H1 (cell line): ENCODE measurements at regions not wholly inside any gene's neighbourhood (a gene's known extent, or its start where the extent isn't known, plus 50 kb on each side); places are given as distances from the start of the nearest gene placed in this dataset.

Experiments
- CTCF ChIA-PET: fragments of 300-600 bp; sonication (Branson Sonifier 250); formaldehyde crosslinking; loops from one replicate; lab custom pipeline; 2021; ENCODE audit not compliant: partially characterized antibody; lab: Charles Lee
- POLR2A ChIA-PET: fragments of 300-600 bp; sonication (Branson Sonifier 250); formaldehyde crosslinking; loops from one replicate; lab custom pipeline; 2021; ENCODE audit warnings: inconsistent platforms; ENCODE audit not compliant: partially characterized antibody; lab: Charles Lee
- DNase-seq, 2 experiments: peaks; one replicate each; pipeline versions ENCODE4 v3.0.0 to v3.0.0-alpha.2; 2010 to 2022; ENCODE audit warnings: low spot score in 2 of 2, low read depth in 1 of 2, mixed read lengths in 1 of 2
- FAIRE-seq: peaks from 2 replicates; lab custom pipeline; 2011; peaks lifted over from hg19 to GRCh38; lab: Jason Lieb, UNC
- H2AFZ ChIP-seq: 2 replicates; pipeline ENCODE4 v1.8.1; 2012; ENCODE audit warnings: low read length, inconsistent platforms
- H2AK5ac ChIP-seq: 2 replicates; pipeline ENCODE4 v1.6.1; 2013; ENCODE audit warnings: low read depth, low read length
- H2BK120ac ChIP-seq: replicated peaks from 2 replicates; pipeline ENCODE3; 2013; ENCODE audit warnings: low read depth, low read length, inconsistent platforms
- H2BK12ac ChIP-seq: 2 replicates; pipeline ENCODE4 v1.6.1; 2013; ENCODE audit warnings: low read depth, low read length
- H2BK15ac ChIP-seq: 2 replicates; pipeline ENCODE4 v1.6.1; 2013; ENCODE audit warnings: low read length
- H2BK20ac ChIP-seq: 2 replicates; pipeline ENCODE4 v1.6.1; 2013; ENCODE audit warnings: low read length
- H2BK5ac ChIP-seq: 2 replicates; pipeline ENCODE4 v1.6.1; 2013; ENCODE audit warnings: low read depth, low read length
- H3K14ac ChIP-seq: 2 replicates; pipeline ENCODE4 v1.6.1; 2013; ENCODE audit warnings: inconsistent platforms; ENCODE audit not compliant: insufficient read length
- H3K18ac ChIP-seq: 2 replicates; pipeline ENCODE4 v1.6.1; 2013; ENCODE audit warnings: low read length; ENCODE audit errors: extremely low read depth
- H3K23ac ChIP-seq: 2 replicates; pipeline ENCODE4 v1.6.1; 2013; ENCODE audit warnings: inconsistent platforms; ENCODE audit not compliant: insufficient read length
- H3K23me2 ChIP-seq: 2 replicates; pipeline ENCODE4 v1.6.1; 2013; ENCODE audit warnings: low read depth, low read length
- H3K27ac ChIP-seq: 2 replicates; pipeline ENCODE4 v1.6.1; 2011; ENCODE audit warnings: low read depth, low read length, inconsistent platforms
- H3K27me3 ChIP-seq, 4 experiments: replicated peaks in 1 of 4; 1 replicate in 1 of 4; 2 replicates in 3 of 4; pipeline versions ENCODE4 v1.6.1 to v1.8.1; 2011 to 2013; ENCODE audit warnings: low read length in 3 of 4, mild to moderate bottlenecking in 3 of 4, inconsistent platforms in 2 of 4, mixed read lengths in 2 of 4, moderate library complexity in 1 of 4; ENCODE audit not compliant: control insufficient read depth in 3 of 4, insufficient read depth in 3 of 4; ENCODE audit errors: extremely low read depth in 1 of 4
- H3K36me3 ChIP-seq, 4 experiments: 2 replicates each; pipeline versions ENCODE4 v1.6.1 to v1.8.1; 2011 to 2013; ENCODE audit warnings: mild to moderate bottlenecking in 4 of 4, low read length in 3 of 4, moderate library complexity in 2 of 4, control low read depth in 1 of 4, inconsistent platforms in 1 of 4; ENCODE audit not compliant: insufficient read depth in 4 of 4, control insufficient read depth in 2 of 4
- H3K4ac ChIP-seq: replicated peaks from 2 replicates; pipeline ENCODE3; 2013; ENCODE audit warnings: low read length, low read depth, mixed read lengths, inconsistent platforms; ENCODE audit not compliant: insufficient read length
- H3K4me1 ChIP-seq, 4 experiments: replicated peaks in 1 of 4; 1 replicate in 1 of 4; 2 replicates in 3 of 4; pipeline versions ENCODE4 v1.6.1 to v1.8.1; 2011 to 2013; ENCODE audit warnings: low read length in 3 of 4, inconsistent platforms in 2 of 4, mixed read lengths in 1 of 4; ENCODE audit not compliant: insufficient read depth in 4 of 4, control insufficient read depth in 3 of 4
- H3K4me2 ChIP-seq, 2 experiments: 2 replicates each; pipeline versions ENCODE4 v1.6.1 to v1.8.1; 2011 to 2013; ENCODE audit warnings: low read depth in 2 of 2, low read length in 2 of 2, control low read depth in 1 of 2, inconsistent platforms in 1 of 2, mild to moderate bottlenecking in 1 of 2; ENCODE audit not compliant: insufficient read depth in 1 of 2
- H3K4me3 ChIP-seq, 4 experiments: fragments of 200-600, 300-600 bp in 1 of 4; sonication (generic), shearing (Covaris generic), sonication (Bioruptor Twin) in 1 of 4; 2 replicates each; pipeline versions ENCODE4 v1.5.1 to v1.8.1; 2011 to 2016; ENCODE audit warnings: low read length in 4 of 4, low read depth in 3 of 4, control low read depth in 2 of 4, inconsistent platforms in 2 of 4, mild to moderate bottlenecking in 2 of 4, mixed read lengths in 1 of 4, moderate library complexity in 1 of 4; ENCODE audit not compliant: insufficient read depth in 2 of 4; ENCODE audit errors: extremely low read depth in 1 of 4
- H3K56ac ChIP-seq: replicated peaks from 2 replicates; pipeline ENCODE3; 2013; ENCODE audit warnings: low read depth, mild to moderate bottlenecking, mixed read lengths, low read length, inconsistent platforms; ENCODE audit not compliant: insufficient read length
- H3K79me1 ChIP-seq: 2 replicates; pipeline ENCODE4 v1.6.1; 2013; ENCODE audit warnings: low read depth, low read length, control low read depth
- H3K79me2 ChIP-seq, 2 experiments: 2 replicates each; pipeline versions ENCODE4 v1.6.1 to v1.8.1; 2012 to 2013; ENCODE audit warnings: low read length in 2 of 2, mild to moderate bottlenecking in 2 of 2, inconsistent platforms in 1 of 2; ENCODE audit not compliant: insufficient read depth in 2 of 2, control insufficient read depth in 1 of 2
- H3K9ac ChIP-seq, 4 experiments: replicated peaks in 1 of 4; 1 replicate in 1 of 4; 2 replicates in 3 of 4; pipeline versions ENCODE4 v1.6.1 to v1.8.1; 2011 to 2013; ENCODE audit warnings: low read depth in 3 of 4, low read length in 3 of 4, control low read depth in 2 of 4, mild to moderate bottlenecking in 2 of 4, moderate library complexity in 2 of 4, inconsistent platforms in 1 of 4; ENCODE audit errors: extremely low read depth in 1 of 4
- H3K9me3 ChIP-seq, 2 experiments: 2 replicates each; pipeline versions ENCODE4 v1.6.1 to v1.8.1; 2012 to 2013; ENCODE audit warnings: mild to moderate bottlenecking in 2 of 2, moderate library complexity in 2 of 2, control low read depth in 1 of 2, inconsistent platforms in 1 of 2, low read depth in 1 of 2, low read length in 1 of 2, mixed read lengths in 1 of 2; ENCODE audit not compliant: insufficient read depth in 2 of 2
- H4K20me1 ChIP-seq, 2 experiments: replicated peaks in 1 of 2; 2 replicates each; pipeline versions ENCODE3 to v1.8.1; 2011 to 2013; ENCODE audit warnings: inconsistent platforms in 2 of 2, low read length in 2 of 2, mild to moderate bottlenecking in 1 of 2; ENCODE audit not compliant: insufficient read depth in 2 of 2, control insufficient read depth in 1 of 2
- H4K5ac ChIP-seq: 2 replicates; pipeline ENCODE4 v1.6.1; 2013; ENCODE audit warnings: low read length, low read depth, mixed read lengths, inconsistent platforms; ENCODE audit not compliant: insufficient read length
- H4K8ac ChIP-seq: 2 replicates; pipeline ENCODE4 v1.8.0; 2013; ENCODE audit warnings: mild to moderate bottlenecking, moderate library complexity, low read length, inconsistent platforms; ENCODE audit not compliant: insufficient read depth; ENCODE audit errors: extremely low read depth
- H4K91ac ChIP-seq: replicated peaks from 2 replicates; pipeline ENCODE3; 2013; ENCODE audit warnings: low read length, mixed read lengths, inconsistent platforms; ENCODE audit not compliant: insufficient read length
- CBX5 ChIP-seq: fragments of 300-800, 300-1000 bp; sonication (generic); IDR thresholded peaks from 2 replicates; pipeline ENCODE4 v1.7.1; 2016; ENCODE audit warnings: antibody characterized with exemption, low read length, low read depth
- WGBS, 2 experiments: shearing (Covaris generic) in 1 of 2; methylation state at CpG; one replicate each; pipeline versions ENCODE4 v1.1.6 to v1.1.7; 2013 to 2015; ENCODE audit warnings: low lambda C conversion rate in 2 of 2, mixed read lengths in 2 of 2, inconsistent platforms in 1 of 2, low coverage in 1 of 2, missing lambda C conversion rate in 1 of 2; ENCODE audit not compliant: insufficient replicate concordance in 2 of 2, insufficient coverage in 1 of 2, insufficient read length in 1 of 2; ENCODE audit errors: extremely low coverage in 1 of 2, missing lambda C conversion rate in 1 of 2; 5-methylcytosine and 5-hydroxymethylcytosine counted together

GRCh38 chr6:44576132-44576631, 188.7 kb downstream of the CDC5L start:
- FAIRE-seq (no peak), DNase-seq (no peak)
- ChIA-PET POLR2A (no interaction called here), CTCF (interaction anchor here (0.9 to 3.5 kb wide), 2 partner anchors 18 to 101 kb away, joined by 5 to 11 read pairs; no protein-coding TSS in a partner anchor)
- Histone ChIP-seq H4K20me1 (no peaks in the 10 kb centered on the region), H3K4me1 (no peaks in the 10 kb centered on the region), H3K9ac (no peak overlapping the region), H3K18ac (no peak overlapping the region), H3K4me3 (no peak overlapping the region), H3K27me3 (no peaks in the 10 kb centered on the region), H2BK120ac (no peak overlapping the region), H3K4ac (no peak overlapping the region), H4K5ac (no peak overlapping the region), H2AK5ac (no peak overlapping the region), H2BK12ac (no peak overlapping the region), H3K36me3 (no peaks in the 10 kb centered on the region), H2AFZ (no peak overlapping the region), H3K79me2 (no peaks in the 10 kb centered on the region), H3K23me2 (no peaks in the 10 kb centered on the region), H3K4me2 (no peak overlapping the region), H4K91ac (no peak overlapping the region), H3K23ac (no peak overlapping the region), H3K9me3 (no peaks in the 10 kb centered on the region), H2BK5ac (no peak overlapping the region), H2BK15ac (no peak overlapping the region), H3K14ac (no peak overlapping the region), H3K56ac (no peak overlapping the region), H3K79me1 (no peaks in the 10 kb centered on the region), H3K27ac (no peak overlapping the region), H2BK20ac (no peak overlapping the region), H4K8ac (no peak overlapping the region)
- WGBS, 2 experiments, result 95% methylated on average over 1 of the region's 1 CpG; no CpG with 5 or more reads in 1 of the 2 experiments
- TF ChIP-seq CBX5, result no peak
